CD8-positive, alpha-beta memory T cell (primary cell): ENCODE measurements at regions not wholly inside any gene's neighbourhood (a gene's known extent, or its start where the extent isn't known, plus 50 kb on each side); places are given as distances from the start of the nearest gene placed in this dataset.

ENCODE experiments used
- CTCF ChIA-PET: fragments of 350-600 bp; sonication (Branson Sonifier 250); formaldehyde crosslinking; loops from one replicate; lab custom pipeline; 2021; ENCODE audit warnings: antibody characterized with exemption; lab: Charles Lee
- POLR2A ChIA-PET: fragments of 350-600 bp; sonication (Branson Sonifier 250); formaldehyde crosslinking; loops from one replicate; lab custom pipeline; 2021; ENCODE audit warnings: antibody characterized with exemption; lab: Charles Lee
- DNase-seq, 5 donors: peaks; one replicate each; pipeline versions ENCODE4 v3.0.0 to v3.0.0-alpha.2; 2020 to 2022; ENCODE audit warnings: mixed read lengths in 1 of 5
- H3K27ac ChIP-seq: one replicate; pipeline ENCODE4 v1.7.0; 2013; ENCODE audit warnings: low read depth, mild to moderate bottlenecking, low read length, moderate library complexity
- H3K27me3 ChIP-seq: 2 replicates; pipeline ENCODE4 v1.7.0; 2013; ENCODE audit warnings: low read length, mild to moderate bottlenecking; ENCODE audit not compliant: insufficient read depth, poor library complexity, severe bottlenecking
- H3K36me3 ChIP-seq: 2 replicates; pipeline ENCODE4 v1.7.0; 2013; ENCODE audit warnings: mild to moderate bottlenecking, low read length, moderate library complexity; ENCODE audit not compliant: insufficient read depth
- H3K4me1 ChIP-seq: 2 replicates; pipeline ENCODE4 v1.7.0; 2013; ENCODE audit warnings: mild to moderate bottlenecking, low read length, moderate library complexity; ENCODE audit not compliant: insufficient read depth
- H3K4me3 ChIP-seq: 2 replicates; pipeline ENCODE4 v1.7.0; 2013; ENCODE audit warnings: mild to moderate bottlenecking, low read length
- H3K9me3 ChIP-seq: 2 replicates; pipeline ENCODE4 v1.7.0; 2013; ENCODE audit warnings: mild to moderate bottlenecking, low read length
- H3K27ac Mint-ChIP-seq, 8 donors: one replicate each; pipeline ENCODE4 v1.8.0; 2020 to 2021; ENCODE audit warnings: mixed read lengths in 8 of 8, mild to moderate bottlenecking in 6 of 8, inconsistent platforms in 3 of 8, moderate library complexity in 3 of 8
- H3K27me3 Mint-ChIP-seq, 2 donors: one replicate each; pipeline ENCODE4 v1.8.0; 2020 to 2021; ENCODE audit warnings: mixed read lengths in 2 of 2, mild to moderate bottlenecking in 1 of 2, moderate library complexity in 1 of 2
- H3K36me3 Mint-ChIP-seq, 3 donors: one replicate each; pipeline ENCODE4 v1.8.0; 2020 to 2021; ENCODE audit warnings: mixed read lengths in 3 of 3, inconsistent platforms in 1 of 3, mild to moderate bottlenecking in 1 of 3
- H3K4me1 Mint-ChIP-seq, 3 donors: one replicate each; pipeline ENCODE4 v1.8.0; 2020 to 2021; ENCODE audit warnings: mixed read lengths in 3 of 3, inconsistent platforms in 1 of 3, mild to moderate bottlenecking in 1 of 3
- H3K4me3 Mint-ChIP-seq, 7 donors: one replicate each; pipeline ENCODE4 v1.8.0; 2020 to 2021; ENCODE audit warnings: mixed read lengths in 7 of 7, mild to moderate bottlenecking in 6 of 7, moderate library complexity in 4 of 7, inconsistent platforms in 2 of 7
- H3K9me3 Mint-ChIP-seq, 5 donors: one replicate each; pipeline ENCODE4 v1.8.0; 2020 to 2022; ENCODE audit warnings: mixed read lengths in 5 of 5, mild to moderate bottlenecking in 3 of 5, moderate library complexity in 2 of 5, inconsistent platforms in 1 of 5

DNA sequence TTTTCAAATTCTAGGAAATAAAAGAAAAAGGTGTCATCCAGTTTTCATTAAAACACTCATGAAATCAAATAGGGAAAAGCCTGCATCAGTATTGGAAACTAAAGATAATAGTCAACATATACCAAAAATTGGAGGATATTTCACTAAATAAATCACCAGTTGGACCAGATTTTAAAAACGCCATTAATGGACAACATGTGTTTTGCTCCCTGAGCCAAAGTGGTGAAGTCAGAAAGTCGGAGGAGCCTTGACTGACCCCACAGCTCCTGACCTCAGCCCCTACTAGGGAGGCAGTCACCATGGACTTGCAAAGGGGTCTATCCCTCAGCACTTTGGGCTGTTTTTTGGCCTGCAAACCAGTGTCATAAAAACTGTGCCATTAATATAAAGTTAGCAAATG lies 98.3 kb upstream of the SEC61G start:
- Mint-ChIP-seq H3K9me3 (peaks cover 9 to 22% (median 15%) of the 10 kb centered on the region in 5 donors), H3K27me3 (peaks cover 6 to 8% of the 10 kb centered on the region in 2 donors), H3K36me3 (no peaks in the 10 kb centered on the region), H3K4me3 (no peak overlapping the region), H3K4me1 (no peaks in the 10 kb centered on the region), H3K27ac (no peak overlapping the region)
- Histone ChIP-seq H3K27ac (no peak overlapping the region), H3K36me3 (no peaks in the 10 kb centered on the region), H3K27me3 (no peaks in the 10 kb centered on the region), H3K4me1 (no peaks in the 10 kb centered on the region), H3K9me3 (no peaks in the 10 kb centered on the region), H3K4me3 (no peak overlapping the region)
- no peak for DNase-seq
- ChIA-PET CTCF (no interaction called here), POLR2A (no interaction called here)

DNA sequence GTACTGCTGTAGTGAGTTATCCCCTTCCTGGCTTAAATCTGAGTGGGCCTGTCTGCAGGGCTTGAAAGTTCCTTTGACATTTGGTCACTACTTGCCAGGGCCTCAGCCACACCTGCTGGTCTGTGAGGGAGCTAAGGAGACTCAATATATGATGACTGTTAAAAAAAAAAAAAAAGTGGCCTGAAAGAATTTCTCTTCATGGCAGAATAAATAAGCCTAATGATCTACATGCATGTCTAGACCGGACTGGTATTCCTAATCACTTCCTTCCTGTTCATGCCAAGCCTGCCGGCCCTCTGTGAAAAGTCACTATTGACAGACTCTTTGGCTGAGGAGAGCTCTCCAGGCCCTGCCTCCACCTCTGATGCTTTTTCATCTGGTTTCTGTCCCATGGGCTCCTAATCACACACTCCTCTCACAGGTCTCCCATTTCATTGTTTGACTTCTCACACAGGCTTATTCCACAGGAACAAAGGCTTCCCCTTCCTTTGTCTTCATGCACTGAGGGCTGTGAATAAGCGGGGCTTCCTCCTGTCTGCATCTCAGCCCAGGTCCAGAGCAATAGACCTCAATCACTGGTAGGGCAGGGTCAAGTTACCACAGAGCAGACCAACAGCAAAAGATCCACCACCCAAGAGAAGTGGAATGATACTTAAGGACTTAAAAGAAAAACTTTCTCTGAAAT lies 99.1 kb upstream of the SEC61G start:
- no peak for DNase-seq
- Histone ChIP-seq H3K27ac (no peak overlapping the region), H3K9me3 (no peaks in the 10 kb centered on the region), H3K36me3 (no peaks in the 10 kb centered on the region), H3K27me3 (no peaks in the 10 kb centered on the region), H3K4me1 (no peaks in the 10 kb centered on the region), H3K4me3 (no peak overlapping the region)
- Mint-ChIP-seq H3K4me1 (no peaks in the 10 kb centered on the region), H3K9me3 (peaks cover 5 to 16% (median 12%) of the 10 kb centered on the region in 5 donors), H3K27ac (peak overlapping the region in 1 of 8 donors; percentile 26), H3K27me3 (peaks cover 6 to 8% of the 10 kb centered on the region in 2 donors), H3K36me3 (no peaks in the 10 kb centered on the region), H3K4me3 (no peak overlapping the region)
- ChIA-PET CTCF (no interaction called here), POLR2A (no interaction called here)

DNA sequence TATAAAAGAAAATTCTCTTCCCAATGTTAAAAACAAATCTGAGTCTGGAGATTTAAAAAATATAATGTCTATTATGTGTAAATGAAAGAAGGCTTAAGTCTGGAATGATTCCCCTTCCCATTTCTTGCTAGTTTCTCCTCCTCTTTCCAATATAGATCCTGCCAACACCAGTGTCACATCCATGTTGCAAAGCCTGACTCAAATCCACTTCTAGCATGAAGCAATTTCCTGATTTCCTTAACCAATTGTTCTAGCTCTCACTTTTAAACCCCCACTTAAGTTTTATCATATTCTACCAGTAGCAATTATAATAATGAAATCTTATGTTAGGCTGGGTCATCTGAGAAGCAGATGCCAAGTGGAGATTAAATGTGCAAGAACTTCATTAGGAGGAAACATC lies 100.1 kb upstream of the SEC61G start:
- ChIA-PET POLR2A (no interaction called here), CTCF (no interaction called here)
- no peak for DNase-seq
- H3K36me3 ChIP-seq = no peaks in the 10 kb centered on the region
- no peak overlapping the region for H3K4me3 ChIP-seq
- no peak overlapping the region for H3K4me3 Mint-ChIP-seq
- H3K27me3 ChIP-seq = no peaks in the 10 kb centered on the region
- no peaks in the 10 kb centered on the region for H3K4me1 ChIP-seq
- H3K9me3 ChIP-seq = no peaks in the 10 kb centered on the region
- no peak overlapping the region for H3K27ac ChIP-seq
- H3K9me3 Mint-ChIP-seq = peaks cover 0 to 8% (median 6%) of the 10 kb centered on the region in 5 donors
- peaks cover 6 to 8% of the 10 kb centered on the region in 2 donors for H3K27me3 Mint-ChIP-seq
- H3K4me1 Mint-ChIP-seq = no peaks in the 10 kb centered on the region
- no peaks in the 10 kb centered on the region for H3K36me3 Mint-ChIP-seq
- H3K27ac Mint-ChIP-seq = no peak overlapping the region

DNA sequence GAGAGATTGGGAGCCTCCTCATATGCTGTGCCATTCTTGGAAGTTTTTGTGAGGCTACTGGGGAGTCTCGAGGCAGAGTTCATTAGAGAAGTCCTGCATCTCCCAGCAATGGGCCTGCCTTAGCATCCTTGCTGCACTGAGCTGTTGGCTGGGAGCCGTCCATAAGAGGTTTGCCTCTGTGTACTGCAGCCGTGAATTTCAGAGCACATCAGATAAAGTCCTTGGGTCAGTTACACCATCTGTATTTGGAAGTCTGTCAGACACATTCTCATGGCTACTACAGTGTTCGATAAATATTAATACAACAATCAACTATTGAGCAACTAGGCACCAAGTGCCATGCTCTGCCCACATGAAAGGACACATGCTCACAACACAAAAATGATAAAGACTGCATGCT lies 100.5 kb upstream of the SEC61G start:
- peaks cover 6% of the 10 kb centered on the region in 2 donors for H3K27me3 Mint-ChIP-seq
- H3K4me1 Mint-ChIP-seq = no peaks in the 10 kb centered on the region
- no peak overlapping the region for H3K27ac Mint-ChIP-seq
- H3K36me3 Mint-ChIP-seq = no peaks in the 10 kb centered on the region
- Histone ChIP-seq H3K4me1 (no peaks in the 10 kb centered on the region), H3K27ac (no peak overlapping the region), H3K4me3 (no peak overlapping the region), H3K9me3 (no peaks in the 10 kb centered on the region), H3K27me3 (no peaks in the 10 kb centered on the region), H3K36me3 (no peaks in the 10 kb centered on the region)
- H3K4me3 Mint-ChIP-seq = no peak overlapping the region
- DNase-seq = no peak
- CTCF ChIA-PET = no interaction called here
- POLR2A ChIA-PET = no interaction called here
- peaks cover 0 to 5% (median 3%) of the 10 kb centered on the region in 5 donors for H3K9me3 Mint-ChIP-seq

DNA sequence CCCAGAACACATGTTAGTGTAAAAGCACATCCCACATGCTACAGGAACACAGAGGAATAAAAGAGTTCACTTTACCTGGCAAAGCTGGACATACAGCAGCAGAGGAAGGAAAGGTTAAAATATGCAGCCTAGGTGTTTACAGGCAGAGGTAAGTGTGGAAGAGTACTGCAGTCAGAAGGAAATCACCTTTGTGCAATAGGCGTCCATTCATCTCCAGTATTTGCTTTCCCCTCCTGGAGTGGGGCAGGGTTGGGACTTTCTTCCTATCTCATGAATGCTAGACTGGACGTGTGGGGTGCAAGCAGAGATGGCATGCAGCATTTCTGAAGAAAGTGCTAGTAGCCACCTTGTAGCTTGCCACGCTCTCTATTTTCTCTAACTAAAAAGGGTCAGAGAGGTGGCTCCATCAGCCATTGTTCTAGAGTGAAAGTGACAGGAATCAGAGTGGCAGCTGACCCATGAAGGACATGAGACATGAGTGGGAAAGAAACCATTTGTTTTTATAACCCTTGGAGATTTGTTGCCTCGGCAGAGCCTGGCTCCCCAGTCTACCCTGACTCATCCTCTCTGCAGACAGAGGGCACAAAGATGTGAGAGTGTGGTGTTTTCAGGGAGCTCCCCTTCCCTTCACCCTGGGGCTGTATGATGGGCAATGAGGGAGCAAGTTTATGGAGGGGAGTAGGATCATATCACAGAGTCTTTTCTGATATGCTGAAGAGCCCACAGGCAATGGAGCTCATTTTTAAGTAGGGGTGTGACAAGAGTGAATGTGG lies 101.2 kb upstream of the SEC61G start:
- no peak overlapping the region for H3K27ac ChIP-seq
- H3K36me3 ChIP-seq = no peaks in the 10 kb centered on the region
- Mint-ChIP-seq H3K4me1 (no peaks in the 10 kb centered on the region), H3K36me3 (no peaks in the 10 kb centered on the region), H3K9me3 (peaks cover 0 to 2% (median 0%) of the 10 kb centered on the region in 5 donors), H3K27me3 (peaks cover 6% of the 10 kb centered on the region in 2 donors), H3K27ac (no peak overlapping the region), H3K4me3 (no peak overlapping the region)
- no peak for DNase-seq
- ChIA-PET CTCF (no interaction called here), POLR2A (no interaction called here)
- H3K4me1 ChIP-seq = no peaks in the 10 kb centered on the region
- no peaks in the 10 kb centered on the region for H3K27me3 ChIP-seq
- H3K9me3 ChIP-seq = no peaks in the 10 kb centered on the region
- H3K4me3 ChIP-seq = no peak overlapping the region

DNA sequence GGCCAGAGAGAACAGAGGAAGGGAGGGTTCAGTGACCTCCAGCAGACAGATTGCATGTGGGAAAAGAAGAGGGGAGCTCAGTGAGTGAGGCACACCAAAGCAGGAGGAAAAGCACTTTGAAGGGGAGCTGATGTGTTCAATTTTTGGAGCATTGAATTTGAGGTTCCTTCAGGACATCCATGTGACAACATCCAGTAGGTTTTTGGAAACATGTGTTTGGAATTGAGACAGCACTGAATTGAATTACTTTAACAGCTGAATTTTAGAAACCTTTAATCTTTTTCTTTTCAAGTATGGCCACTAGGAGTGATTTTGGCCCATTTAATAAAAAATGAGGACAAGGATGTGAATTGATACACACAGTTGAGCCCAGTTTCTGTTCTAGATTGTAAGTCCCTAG lies 101.8 kb upstream of the SEC61G start:
- H3K9me3 ChIP-seq = no peaks in the 10 kb centered on the region
- Mint-ChIP-seq H3K27ac (no peak overlapping the region), H3K4me3 (no peak overlapping the region), H3K4me1 (no peaks in the 10 kb centered on the region), H3K27me3 (peaks cover 6% of the 10 kb centered on the region in 2 donors), H3K36me3 (no peaks in the 10 kb centered on the region), H3K9me3 (peaks cover 0 to 2% (median 0%) of the 10 kb centered on the region in 5 donors)
- H3K4me3 ChIP-seq = no peak overlapping the region
- CTCF ChIA-PET = no interaction called here
- H3K27me3 ChIP-seq = no peaks in the 10 kb centered on the region
- POLR2A ChIA-PET = no interaction called here
- no peaks in the 10 kb centered on the region for H3K36me3 ChIP-seq
- no peak for DNase-seq
- no peaks in the 10 kb centered on the region for H3K4me1 ChIP-seq
- H3K27ac ChIP-seq = no peak overlapping the region

DNA sequence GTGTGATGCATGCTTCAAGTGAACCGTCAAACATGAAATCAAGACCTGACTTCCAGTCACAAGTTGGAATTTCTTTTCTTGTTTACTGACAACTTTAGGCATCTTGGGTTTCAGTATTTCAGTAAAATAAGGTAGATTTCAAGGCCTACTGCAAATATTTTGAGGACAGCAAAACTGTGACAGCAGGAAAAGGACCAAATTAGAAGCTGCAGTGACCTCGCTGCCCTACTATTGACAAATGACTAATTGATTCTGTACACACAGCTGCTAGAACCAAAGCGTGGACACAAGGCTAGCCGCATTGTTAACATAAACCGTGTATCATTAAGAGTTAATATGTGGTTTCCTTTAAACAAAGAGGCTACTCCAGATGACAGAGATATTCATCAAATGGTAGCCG lies 105.7 kb upstream of the SEC61G start:
- no peak overlapping the region for H3K27ac Mint-ChIP-seq
- DNase-seq = no peak
- ChIA-PET POLR2A (no interaction called here), CTCF (no interaction called here)
- no peaks in the 10 kb centered on the region for H3K4me1 ChIP-seq
- no peaks in the 10 kb centered on the region for H3K9me3 Mint-ChIP-seq
- no peak overlapping the region for H3K4me3 ChIP-seq
- H3K36me3 Mint-ChIP-seq = no peaks in the 10 kb centered on the region
- peaks cover 4% of the 10 kb centered on the region in 2 donors for H3K27me3 Mint-ChIP-seq
- H3K4me1 Mint-ChIP-seq = no peaks in the 10 kb centered on the region
- H3K27me3 ChIP-seq = no peaks in the 10 kb centered on the region
- no peaks in the 10 kb centered on the region for H3K9me3 ChIP-seq
- no peak overlapping the region for H3K27ac ChIP-seq
- no peaks in the 10 kb centered on the region for H3K36me3 ChIP-seq
- H3K4me3 Mint-ChIP-seq = no peak overlapping the region

DNA sequence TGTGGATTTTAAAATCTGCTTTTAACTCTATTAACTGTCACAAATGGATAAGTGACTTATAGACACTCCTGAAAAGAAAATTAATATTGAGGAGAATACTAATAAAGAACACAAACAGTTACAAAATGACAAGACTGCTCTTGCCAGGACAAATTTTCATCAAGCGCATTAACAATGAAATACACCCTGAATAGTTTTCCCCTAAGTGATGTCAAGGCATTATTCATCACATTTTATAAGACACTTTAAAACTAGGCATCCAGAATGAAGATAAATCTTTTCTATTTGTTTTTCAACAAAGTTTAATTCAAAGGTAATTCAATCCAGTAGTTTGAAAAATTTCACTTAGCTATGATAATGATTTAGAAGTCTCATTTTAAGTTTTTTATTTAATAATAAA lies 110.5 kb upstream of the SEC61G start:
- H3K4me1 ChIP-seq = no peaks in the 10 kb centered on the region
- Mint-ChIP-seq H3K36me3 (no peaks in the 10 kb centered on the region), H3K4me3 (no peak overlapping the region), H3K27ac (no peak overlapping the region), H3K27me3 (peaks cover 0 to 4% of the 10 kb centered on the region in 2 donors), H3K4me1 (no peaks in the 10 kb centered on the region), H3K9me3 (no peaks in the 10 kb centered on the region)
- H3K27ac ChIP-seq = no peak overlapping the region
- H3K4me3 ChIP-seq = no peak overlapping the region
- no peaks in the 10 kb centered on the region for H3K27me3 ChIP-seq
- ChIA-PET POLR2A (no interaction called here), CTCF (no interaction called here)
- no peaks in the 10 kb centered on the region for H3K36me3 ChIP-seq
- DNase-seq = no peak
- H3K9me3 ChIP-seq = no peaks in the 10 kb centered on the region
